Psoas muscle (tissue), 7 donors: ENCODE measurements at regions not wholly inside any gene's neighbourhood (a gene's known extent, or its start where the extent isn't known, plus 50 kb on each side); places are given as distances from the start of the nearest gene placed in this dataset.

ENCODE experiments used
- ATAC-seq, 4 donors: fragments of 200-7000 bp; cut with Tn5 transposase; one replicate each; pipeline ENCODE4 v1.9.1; 2020; ENCODE audit warnings: moderate library complexity in 3 of 4, mild to moderate bottlenecking in 2 of 4
- DNase-seq, 2 donors: peaks; one replicate each; pipeline ENCODE4 v3.0.0-alpha.2; 2020
- H3K27ac ChIP-seq: fragments of 200-600 bp; one replicate; pipeline ENCODE4 v1.8.0; 2022
- H3K27me3 ChIP-seq, 3 donors: fragments of 200-600 bp in 1 of 3; one replicate each; pipeline versions ENCODE4 v1.6.1 to v1.8.0; 2013 to 2022; ENCODE audit warnings: low read length in 2 of 3, mild to moderate bottlenecking in 2 of 3, moderate library complexity in 1 of 3; ENCODE audit not compliant: insufficient read depth in 3 of 3
- H3K36me3 ChIP-seq, 2 donors: fragments of 200-600 bp in 1 of 2; one replicate each; pipeline versions ENCODE4 v1.6.1 to v1.8.0; 2013 to 2022; ENCODE audit warnings: low read depth in 1 of 2, mild to moderate bottlenecking in 1 of 2, moderate library complexity in 1 of 2; ENCODE audit not compliant: insufficient read depth in 1 of 2
- H3K4me1 ChIP-seq: fragments of 200-600 bp; one replicate; pipeline ENCODE4 v1.8.0; 2022
- H3K4me3 ChIP-seq: fragments of 200-600 bp; one replicate; pipeline ENCODE4 v1.8.0; 2022; ENCODE audit warnings: mild to moderate bottlenecking
- H3K9me3 ChIP-seq: fragments of 200-600 bp; one replicate; pipeline ENCODE4 v1.8.0; 2022
- WGBS, 3 donors: extraction: QIAGEN DNeasy Blood & Tissue Kit; methylation state at CpG; one replicate each; pipeline versions ENCODE4 v1.1.6 to v1.1.7; 2013; 5-methylcytosine and 5-hydroxymethylcytosine counted together
- intact Hi-C, 2 donors: fragments of 100-400 bp; cut with DNase I; formaldehyde crosslinking; loops; one replicate each; pipeline versions ENCODE4 v1.11.0 to v1.14.2; 2022
- TF ChIP-seq, protein P1 (sequence below): fragments of 200-600 bp; IDR thresholded peaks from one replicate; pipeline ENCODE4 v1.8.0; 2022; ENCODE audit warnings: antibody characterized with exemption
- donor health status: healthy with polysubstance abuse.
- donor health status: DM: no; HTN: no; CAD: no; lungs with moderate emphysema.
- donor health status: Bipolar disorder and iron deficiency.
- donor health status: healthy.
- donor health status: DM: yes; HTN: yes; CAD: no.
- donor health status: DM: no; HTN: no; CAD: no.
- donor health status: DM: yes; HTN: yes; CAD: no.

GRCh38 chr5:34507933-34508332 is 148.2 kb upstream of the RAI14 start:
- Histone ChIP-seq H3K36me3 (no peaks in the 10 kb centered on the region), H3K4me1 (no peaks in the 10 kb centered on the region), H3K4me3 (no peak overlapping the region), H3K9me3 (no peaks in the 10 kb centered on the region), H3K27me3 (no peaks in the 10 kb centered on the region), H3K27ac (no peak overlapping the region)
- intact Hi-C loops, result no loop called here
- no peak for DNase-seq
- 89 to 95% (median 92%) methylated on average over 2 of the region's 2 CpGs for WGBS, 3 donors
- TF ChIP-seq, protein P1, sequence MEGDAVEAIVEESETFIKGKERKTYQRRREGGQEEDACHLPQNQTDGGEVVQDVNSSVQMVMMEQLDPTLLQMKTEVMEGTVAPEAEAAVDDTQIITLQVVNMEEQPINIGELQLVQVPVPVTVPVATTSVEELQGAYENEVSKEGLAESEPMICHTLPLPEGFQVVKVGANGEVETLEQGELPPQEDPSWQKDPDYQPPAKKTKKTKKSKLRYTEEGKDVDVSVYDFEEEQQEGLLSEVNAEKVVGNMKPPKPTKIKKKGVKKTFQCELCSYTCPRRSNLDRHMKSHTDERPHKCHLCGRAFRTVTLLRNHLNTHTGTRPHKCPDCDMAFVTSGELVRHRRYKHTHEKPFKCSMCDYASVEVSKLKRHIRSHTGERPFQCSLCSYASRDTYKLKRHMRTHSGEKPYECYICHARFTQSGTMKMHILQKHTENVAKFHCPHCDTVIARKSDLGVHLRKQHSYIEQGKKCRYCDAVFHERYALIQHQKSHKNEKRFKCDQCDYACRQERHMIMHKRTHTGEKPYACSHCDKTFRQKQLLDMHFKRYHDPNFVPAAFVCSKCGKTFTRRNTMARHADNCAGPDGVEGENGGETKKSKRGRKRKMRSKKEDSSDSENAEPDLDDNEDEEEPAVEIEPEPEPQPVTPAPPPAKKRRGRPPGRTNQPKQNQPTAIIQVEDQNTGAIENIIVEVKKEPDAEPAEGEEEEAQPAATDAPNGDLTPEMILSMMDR, result no peak
- no peak for ATAC-seq

- Histone ChIP-seq H3K36me3 (no peaks in the 10 kb centered on the region), H3K4me1 (no peaks in the 10 kb centered on the region), H3K9me3 (no peaks in the 10 kb centered on the region), H3K27me3 (no peaks in the 10 kb centered on the region), H3K4me3 (no peak overlapping the region), H3K27ac (no peak overlapping the region)
- TF ChIP-seq, protein P1, result no peak
- DNase-seq (no peak), ATAC-seq (no peak)
- 84 to 88% (median 87%) methylated on average over 2 of the region's 2 CpGs for WGBS, 3 donors
- intact Hi-C loops, result no loop called here
Measured at GRCh38 chr5:34509392-34509791, 146.7 kb upstream of the RAI14 start.

GRCh38 chr5:34510002-34510401 is 146.1 kb upstream of the RAI14 start:
- no peaks in the 10 kb centered on the region for H3K9me3 ChIP-seq
- H3K4me1 ChIP-seq, result no peaks in the 10 kb centered on the region
- H3K36me3 ChIP-seq, result no peaks in the 10 kb centered on the region
- TF ChIP-seq, protein P1, result no peak
- intact Hi-C loops, result no loop called here
- H3K4me3 ChIP-seq, result no peak overlapping the region
- ATAC-seq (no peak), DNase-seq (no peak)
- WGBS, 3 donors, result 44 to 51% (median 46%) methylated on average over 5 of the region's 5 CpGs
- H3K27ac ChIP-seq, result no peak overlapping the region
- H3K27me3 ChIP-seq, result no peaks in the 10 kb centered on the region

GRCh38 chr5:34511063-34511462 is 145.1 kb upstream of the RAI14 start:
- Histone ChIP-seq H3K4me1 (no peaks in the 10 kb centered on the region), H3K36me3 (no peaks in the 10 kb centered on the region), H3K27me3 (no peaks in the 10 kb centered on the region), H3K27ac (no peak overlapping the region), H3K9me3 (no peaks in the 10 kb centered on the region), H3K4me3 (no peak overlapping the region)
- WGBS, 3 donors, result 88 to 89% (median 88%) methylated on average over 4 of the region's 4 CpGs
- TF ChIP-seq, protein P1, result no peak
- ATAC-seq, result no peak
- no peak for DNase-seq
- intact Hi-C loops, result no loop called here

DNA sequence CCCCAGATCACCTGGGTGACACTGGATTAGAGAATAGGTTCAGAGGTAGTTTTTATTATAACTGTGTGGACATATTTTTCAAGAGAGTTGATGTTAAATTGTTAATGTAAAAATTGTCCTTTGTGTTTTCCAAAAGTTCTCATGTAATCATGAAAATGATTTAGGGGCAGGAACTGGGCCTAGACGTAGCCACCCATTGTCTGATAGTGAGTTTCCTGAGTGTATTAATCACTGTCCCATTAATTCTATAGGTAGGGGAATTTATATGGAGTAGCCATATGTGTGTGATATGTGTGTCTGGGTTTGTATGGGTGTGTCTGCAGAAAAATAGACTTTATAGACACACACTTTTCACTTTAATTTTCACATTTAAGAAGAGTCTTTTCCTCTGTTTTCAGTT is 144.6 kb upstream of the RAI14 start:
- 82 to 91% (median 83%) methylated on average over 1 of the region's 1 CpG for WGBS, 3 donors
- ATAC-seq (no peak), DNase-seq (no peak)
- TF ChIP-seq, protein P1, result no peak
- intact Hi-C loops, result no loop called here
- Histone ChIP-seq H3K9me3 (no peaks in the 10 kb centered on the region), H3K27ac (no peak overlapping the region), H3K27me3 (no peaks in the 10 kb centered on the region), H3K36me3 (no peaks in the 10 kb centered on the region), H3K4me1 (no peaks in the 10 kb centered on the region), H3K4me3 (no peak overlapping the region)
